Erythroblast (primary cell): ENCODE measurements at regions not wholly inside any gene's neighbourhood (a gene's known extent, or its start where the extent isn't known, plus 50 kb on each side); places are given as distances from the start of the nearest gene placed in this dataset.

ENCODE experiments used
- GATA1 ChIP-seq: IDR thresholded peaks from 2 replicates; pipeline ENCODE4 v1.6.1; 2011; ENCODE audit warnings: low read depth, mild to moderate bottlenecking, control low read depth, low read length, moderate library complexity
- POLR2A ChIP-seq: IDR thresholded peaks from 2 replicates; pipeline ENCODE4 v1.6.1; 2011; ENCODE audit warnings: mild to moderate bottlenecking, low read length

DNA sequence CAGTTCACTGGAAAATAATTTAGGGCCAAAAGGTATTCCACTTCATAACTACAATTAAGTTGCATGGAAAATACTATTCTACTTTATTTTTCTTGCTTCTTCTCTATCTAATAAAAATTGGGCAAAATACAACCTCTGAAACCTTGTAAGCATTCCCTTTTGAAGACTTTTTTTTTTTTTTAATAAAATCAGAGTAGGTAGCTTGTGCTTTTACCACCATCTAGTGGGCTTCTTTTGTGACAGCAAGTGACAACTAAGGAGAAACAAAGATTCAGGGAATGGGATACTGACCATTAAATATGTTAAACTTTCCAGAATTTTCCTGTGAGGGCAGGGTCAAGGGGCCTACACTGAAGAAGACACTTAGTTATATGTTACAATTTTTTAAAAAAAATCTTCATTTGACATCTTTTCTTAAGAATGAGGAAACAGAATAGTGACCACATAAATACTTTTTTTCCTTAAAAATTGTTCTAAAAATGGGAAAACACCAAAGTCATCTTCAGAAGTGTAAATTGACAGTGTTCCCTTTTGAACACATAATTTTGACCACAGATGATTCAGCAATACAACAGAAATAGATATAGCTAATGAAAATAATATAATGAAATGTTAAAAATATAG lies 1183.2 kb upstream of the ACVR2A start:
- TF ChIP-seq POLR2A = no peak
- TF ChIP-seq GATA1 = no peak
